ENCODE measurements at regions not wholly inside any gene's neighbourhood (a gene's known extent, or its start where the extent isn't known, plus 50 kb on each side); places are given as distances from the start of the nearest gene placed in this dataset.

DNA sequence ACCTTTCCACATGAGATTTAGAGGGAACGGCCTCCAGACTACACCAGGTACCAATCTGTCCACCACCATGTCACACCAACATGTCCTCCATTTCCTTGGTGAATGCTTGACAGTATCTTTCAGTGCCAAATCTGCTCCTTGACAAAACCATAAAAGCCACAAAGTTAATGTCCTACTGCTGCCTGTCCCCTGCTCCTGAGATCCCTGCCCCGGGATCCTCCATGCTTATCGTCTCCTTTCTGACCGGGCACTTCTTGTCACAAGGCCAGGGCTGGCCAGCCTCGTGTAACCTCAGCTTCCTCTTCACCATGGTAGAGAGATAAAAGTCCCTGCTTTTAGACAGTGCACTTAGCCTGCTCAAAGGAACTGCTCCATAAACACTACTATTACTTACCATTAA, 136.2 kb downstream of the NAV1 start:
- no peak overlapping the region for H2BK5ac ChIP-seq (ENCODE audit: low read depth, low read length)
- no peaks in the 10 kb centered on the region for H3K27me3 ChIP-seq (replicated peaks in 1 of 4; ENCODE audit: control insufficient read depth in 3 of 4, extremely low read depth in 1 of 4, insufficient read depth in 3 of 4, low read length in 3 of 4)
- peaks cover 5% of the 10 kb centered on the region; the same call in 1 of the 2 replicates for H3K23me2 ChIP-seq (ENCODE audit: low read depth, low read length)
- no peak overlapping the region for H2BK15ac ChIP-seq (ENCODE audit: low read length)
- no peak overlapping the region for H2AK5ac ChIP-seq (ENCODE audit: low read depth, low read length)
- no peak overlapping the region for H2BK120ac ChIP-seq (replicated peaks; ENCODE audit: low read depth, low read length)
- DNase-seq (ENCODE audit: low read depth in 1 of 2, low spot score in 2 of 2): no peak
- no peaks in the 10 kb centered on the region for H3K79me1 ChIP-seq (ENCODE audit: low read depth, low read length)
- H4K20me1 ChIP-seq (replicated peaks in 1 of 2; ENCODE audit: control insufficient read depth in 1 of 2, insufficient read depth in 2 of 2, low read length in 2 of 2): peaks cover 0 to 4% of the 10 kb centered on the region in 2 experiments
- no peak overlapping the region for H3K4ac ChIP-seq (replicated peaks; ENCODE audit: insufficient read length, low read depth, low read length)
- no peak overlapping the region for H4K8ac ChIP-seq (ENCODE audit: extremely low read depth, insufficient read depth, low read length)
- no peak overlapping the region for H3K56ac ChIP-seq (replicated peaks; ENCODE audit: insufficient read length, low read depth, low read length)
- H3K23ac ChIP-seq (ENCODE audit: insufficient read length): no peak overlapping the region
- no peak for FAIRE-seq
- 85% methylated on average over 5 of the region's 5 CpGs; no CpG with 5 or more reads in 1 of the 2 experiments for WGBS, 2 experiments (ENCODE audit: extremely low coverage in 1 of 2, insufficient coverage in 1 of 2, insufficient read length in 1 of 2, insufficient replicate concordance in 2 of 2, low coverage in 1 of 2, low lambda C conversion rate in 2 of 2, missing lambda C conversion rate in 1 of 2)
- TF ChIP-seq FOSL1 (IDR thresholded peaks at IDR 0.05; ENCODE audit: insufficient read depth, low read depth, low read length) (no peak), POU5F1 (IDR thresholded peaks at IDR 0.05; ENCODE audit: low read depth, low read length) (no peak), RNF2 (IDR thresholded peaks at IDR 0.05; ENCODE audit: borderline replicate concordance, low read depth, low read length, missing control alignments, poor library complexity, severe bottlenecking) (no peak), CBX8 (IDR thresholded peaks at IDR 0.05; ENCODE audit: borderline replicate concordance, low read depth, low read length) (no peak), CTBP2 (IDR thresholded peaks at IDR 0.05; ENCODE audit: borderline replicate concordance, insufficient read depth, insufficient read length, low read length) (no peak), CEBPB (IDR thresholded peaks at IDR 0.05; ENCODE audit: low read depth, low read length) (no peak), SP1 (IDR thresholded peaks at IDR 0.05; ENCODE audit: low read depth, low read length) (no peak), CHD1 (IDR thresholded peaks at IDR 0.05; ENCODE audit: low read depth, low read length) (no peak)
- H3K4me3 ChIP-seq (ENCODE audit: extremely low read depth in 1 of 4, insufficient read depth in 2 of 4, low read depth in 3 of 4, low read length in 4 of 4): no peak overlapping the region
- H3K9me3 ChIP-seq (ENCODE audit: insufficient read depth in 2 of 2, low read depth in 1 of 2, low read length in 1 of 2): no peaks in the 10 kb centered on the region
- H3K4me1 ChIP-seq (replicated peaks in 1 of 4; ENCODE audit: control insufficient read depth in 3 of 4, insufficient read depth in 4 of 4, low read length in 3 of 4): peaks cover 7 to 33% (median 21%) of the 10 kb centered on the region in 4 experiments
- H3K4me2 ChIP-seq (ENCODE audit: insufficient read depth in 1 of 2, low read depth in 2 of 2, low read length in 2 of 2): no peak overlapping the region
- ChIA-PET CTCF (ENCODE audit: partially characterized antibody) (interaction anchor here (1.0 to 1.5 kb wide), 3 partner anchors 8 to 116 kb away, joined by 3 to 6 read pairs (median 5); no protein-coding TSS in a partner anchor), POLR2A (ENCODE audit: partially characterized antibody) (interaction anchor here (1.3 to 1.7 kb wide), 2 partner anchors 21 to 25 kb away, joined by 3 to 8 read pairs; no protein-coding TSS in a partner anchor)
- no peak overlapping the region for H4K5ac ChIP-seq (ENCODE audit: insufficient read length, low read depth, low read length)
- no peak overlapping the region for H2BK20ac ChIP-seq (ENCODE audit: low read length)
- H3K14ac ChIP-seq (ENCODE audit: insufficient read length): no peak overlapping the region
- H4K91ac ChIP-seq (replicated peaks; ENCODE audit: insufficient read length, low read length): peak overlapping the region; percentile 61
- no peak overlapping the region for H2AFZ ChIP-seq (ENCODE audit: low read length)
- H3K36me3 ChIP-seq (ENCODE audit: control insufficient read depth in 2 of 4, insufficient read depth in 4 of 4, low read length in 3 of 4): no peaks in the 10 kb centered on the region
- H3K27ac ChIP-seq (ENCODE audit: low read depth, low read length): 0 out of 2 replicates have a peak overlapping the region, but pooled peaks have one; percentile 19
- no peak overlapping the region for H3K9ac ChIP-seq (replicated peaks in 1 of 4; ENCODE audit: extremely low read depth in 1 of 4, low read depth in 3 of 4, low read length in 3 of 4)
- no peak overlapping the region for H3K18ac ChIP-seq (ENCODE audit: extremely low read depth, low read length)
- peaks cover 0 to 10% of the 10 kb centered on the region in 2 experiments; a peak in 1 of 4 replicates for H3K79me2 ChIP-seq (ENCODE audit: control insufficient read depth in 1 of 2, insufficient read depth in 2 of 2, low read length in 2 of 2)
- H2BK12ac ChIP-seq (ENCODE audit: low read depth, low read length): peak overlapping the region; percentile 32

Measured in H1 (cell line).